PC-3 (cell line): ENCODE measurements at regions not wholly inside any gene's neighbourhood (a gene's known extent, or its start where the extent isn't known, plus 50 kb on each side); places are given as distances from the start of the nearest gene placed in this dataset.

Source experiments
- ATAC-seq: fragments of 200-7000 bp; cut with Tn5 transposase; 2 replicates; pipeline ENCODE4 v1.9.1; 2020; ENCODE audit warnings: mild to moderate bottlenecking, moderate library complexity
- BruUV-seq: library from RNA; stranded (reverse); fragments of 400-500 nt; replicated peaks from 2 replicates; lab custom pipeline; 2021; lab: Mats Ljungman, UMichigan
- CTCF ChIA-PET: fragments of 300-600 bp; sonication (Branson Sonifier 250); formaldehyde crosslinking; loops from one replicate; lab custom pipeline; 2022; ENCODE audit warnings: antibody characterized with exemption; lab: Charles Lee
- POLR2A ChIA-PET: fragments of 300-600 bp; sonication (Branson Sonifier 250); formaldehyde crosslinking; loops from one replicate; lab custom pipeline; 2022; ENCODE audit warnings: antibody characterized with exemption; ENCODE audit not compliant: unreplicated experiment; lab: Charles Lee
- DNase-seq: peaks from one replicate; pipeline ENCODE4 v3.0.0-alpha.2; 2015
- H2AFZ ChIP-seq: fragments of 300-600 bp; sonication (generic); 2 replicates; pipeline ENCODE4 v1.6.0; 2016; ENCODE audit warnings: antibody characterized with exemption, low read length
- H3F3A ChIP-seq: fragments of 300-600 bp; sonication (generic); one replicate; pipeline ENCODE4 v1.6.0; 2017; ENCODE audit warnings: antibody characterized with exemption, low read length, control low read depth, mild to moderate bottlenecking; ENCODE audit not compliant: unreplicated experiment
- H3K27ac ChIP-seq: fragments of 300-600 bp; sonication (generic); 2 replicates; pipeline ENCODE4 v1.5.1; 2016; ENCODE audit warnings: mild to moderate bottlenecking, low read length
- H3K27me3 ChIP-seq: fragments of 300-600 bp; sonication (generic); 2 replicates; pipeline ENCODE4 v1.6.1; 2016; ENCODE audit warnings: low read length, mixed read lengths
- H3K36me3 ChIP-seq: fragments of 300-600 bp; sonication (generic); 2 replicates; pipeline ENCODE4 v1.6.1; 2016; ENCODE audit warnings: low read depth, mixed run types, low read length, mixed read lengths
- H3K4me1 ChIP-seq: fragments of 300-600 bp; sonication (generic); 2 replicates; pipeline ENCODE4 v1.5.1; 2016; ENCODE audit warnings: low read length; ENCODE audit not compliant: insufficient read depth
- H3K4me2 ChIP-seq: fragments of 300-600 bp; sonication (generic); 2 replicates; pipeline ENCODE4 v1.6.0; 2016; ENCODE audit warnings: low read length
- H3K4me3 ChIP-seq: fragments of 300-600 bp; sonication (generic); 2 replicates; pipeline ENCODE4 v1.5.1; 2016; ENCODE audit warnings: mild to moderate bottlenecking, low read length, mixed read lengths
- H3K79me2 ChIP-seq: fragments of 300-600 bp; sonication (generic); 2 replicates; pipeline ENCODE4 v1.6.1; 2017; ENCODE audit warnings: low read length, mixed read lengths
- H3K9ac ChIP-seq: fragments of 300-600 bp; sonication (generic); 2 replicates; pipeline ENCODE4 v1.6.0; 2016; ENCODE audit warnings: mild to moderate bottlenecking, low read length
- H3K9me2 ChIP-seq: fragments of 300-600 bp; sonication (generic); replicated peaks from 2 replicates; pipeline ENCODE4 v1.6.1; 2016; ENCODE audit warnings: mixed run types, low read length, mixed read lengths
- H3K9me3 ChIP-seq: fragments of 300-600 bp; sonication (generic); 2 replicates; pipeline ENCODE4 v1.6.1; 2016; ENCODE audit warnings: low read length, mixed read lengths
- H4K20me1 ChIP-seq: fragments of 300-600 bp; sonication (generic); 2 replicates; pipeline ENCODE4 v1.6.1; 2016; ENCODE audit warnings: low read length, mixed read lengths
- EZH2 ChIP-seq: fragments of 300-600 bp; sonication (generic); IDR thresholded peaks from one replicate; pipeline ENCODE4 v1.6.1; 2017; ENCODE audit warnings: antibody characterized with exemption, mild to moderate bottlenecking, low read length; ENCODE audit not compliant: unreplicated experiment
- EZH2phosphoT487 ChIP-seq: fragments of 300-600 bp; sonication (generic); IDR thresholded peaks from 2 replicates; pipeline ENCODE4 v1.6.1; 2018; ENCODE audit warnings: mild to moderate bottlenecking, antibody characterized with exemption, low read length, borderline replicate concordance
- intact Hi-C: fragments of 100-400 bp; cut with micrococcal nuclease; formaldehyde crosslinking; loops from 2 replicates; pipeline ENCODE4 v1.9.0; 2023
- TF ChIP-seq, protein P1 (sequence below): fragments of 300-600 bp; sonication (generic); conservative IDR thresholded peaks from 2 replicates; pipeline ENCODE4 v1.5.1; 2017; ENCODE audit warnings: antibody characterized with exemption, low read depth, mild to moderate bottlenecking, low read length

DNA sequence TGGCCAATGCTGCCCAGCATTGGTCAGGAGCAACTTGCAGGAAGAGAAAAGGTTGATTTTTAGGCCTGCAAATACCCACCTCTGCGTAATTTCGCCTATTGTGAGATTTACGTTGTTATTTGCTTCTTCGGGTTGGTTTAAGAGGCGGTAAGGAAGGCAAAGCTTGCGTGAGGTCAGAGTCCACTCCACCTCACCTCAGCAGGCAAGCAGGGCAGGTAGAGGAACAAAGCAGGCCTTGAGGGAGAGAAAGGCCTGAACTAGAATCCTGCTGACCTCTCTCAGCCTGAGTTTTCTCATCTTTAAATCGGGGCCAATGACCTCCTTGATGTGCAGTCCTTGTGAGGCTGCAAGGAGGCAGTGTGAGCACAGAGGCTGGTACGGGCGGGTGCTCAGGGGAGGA, 239.1 kb downstream of the CDC5L start:
- Histone ChIP-seq H3K27ac (no peak overlapping the region), H3K4me2 (no peak overlapping the region), H3K9me3 (no peaks in the 10 kb centered on the region), H3K79me2 (no peaks in the 10 kb centered on the region), H4K20me1 (no peaks in the 10 kb centered on the region), H3K9me2 (no peaks in the 10 kb centered on the region), H3K27me3 (no peaks in the 10 kb centered on the region), H3K4me3 (no peak overlapping the region), H3K36me3 (no peaks in the 10 kb centered on the region), H2AFZ (no peak overlapping the region), H3K4me1 (no peaks in the 10 kb centered on the region), H3K9ac (no peak overlapping the region), H3F3A (no peaks in the 10 kb centered on the region)
- TF ChIP-seq, protein P1, sequence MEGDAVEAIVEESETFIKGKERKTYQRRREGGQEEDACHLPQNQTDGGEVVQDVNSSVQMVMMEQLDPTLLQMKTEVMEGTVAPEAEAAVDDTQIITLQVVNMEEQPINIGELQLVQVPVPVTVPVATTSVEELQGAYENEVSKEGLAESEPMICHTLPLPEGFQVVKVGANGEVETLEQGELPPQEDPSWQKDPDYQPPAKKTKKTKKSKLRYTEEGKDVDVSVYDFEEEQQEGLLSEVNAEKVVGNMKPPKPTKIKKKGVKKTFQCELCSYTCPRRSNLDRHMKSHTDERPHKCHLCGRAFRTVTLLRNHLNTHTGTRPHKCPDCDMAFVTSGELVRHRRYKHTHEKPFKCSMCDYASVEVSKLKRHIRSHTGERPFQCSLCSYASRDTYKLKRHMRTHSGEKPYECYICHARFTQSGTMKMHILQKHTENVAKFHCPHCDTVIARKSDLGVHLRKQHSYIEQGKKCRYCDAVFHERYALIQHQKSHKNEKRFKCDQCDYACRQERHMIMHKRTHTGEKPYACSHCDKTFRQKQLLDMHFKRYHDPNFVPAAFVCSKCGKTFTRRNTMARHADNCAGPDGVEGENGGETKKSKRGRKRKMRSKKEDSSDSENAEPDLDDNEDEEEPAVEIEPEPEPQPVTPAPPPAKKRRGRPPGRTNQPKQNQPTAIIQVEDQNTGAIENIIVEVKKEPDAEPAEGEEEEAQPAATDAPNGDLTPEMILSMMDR: no peak
- TF ChIP-seq EZH2 (no peak), EZH2phosphoT487 (no peak)
- BruUV-seq: no TSS peak
- no peak for DNase-seq
- intact Hi-C loops: no loop called here
- ATAC-seq: no peak
- ChIA-PET POLR2A (no interaction called here), CTCF (no interaction called here)

DNA sequence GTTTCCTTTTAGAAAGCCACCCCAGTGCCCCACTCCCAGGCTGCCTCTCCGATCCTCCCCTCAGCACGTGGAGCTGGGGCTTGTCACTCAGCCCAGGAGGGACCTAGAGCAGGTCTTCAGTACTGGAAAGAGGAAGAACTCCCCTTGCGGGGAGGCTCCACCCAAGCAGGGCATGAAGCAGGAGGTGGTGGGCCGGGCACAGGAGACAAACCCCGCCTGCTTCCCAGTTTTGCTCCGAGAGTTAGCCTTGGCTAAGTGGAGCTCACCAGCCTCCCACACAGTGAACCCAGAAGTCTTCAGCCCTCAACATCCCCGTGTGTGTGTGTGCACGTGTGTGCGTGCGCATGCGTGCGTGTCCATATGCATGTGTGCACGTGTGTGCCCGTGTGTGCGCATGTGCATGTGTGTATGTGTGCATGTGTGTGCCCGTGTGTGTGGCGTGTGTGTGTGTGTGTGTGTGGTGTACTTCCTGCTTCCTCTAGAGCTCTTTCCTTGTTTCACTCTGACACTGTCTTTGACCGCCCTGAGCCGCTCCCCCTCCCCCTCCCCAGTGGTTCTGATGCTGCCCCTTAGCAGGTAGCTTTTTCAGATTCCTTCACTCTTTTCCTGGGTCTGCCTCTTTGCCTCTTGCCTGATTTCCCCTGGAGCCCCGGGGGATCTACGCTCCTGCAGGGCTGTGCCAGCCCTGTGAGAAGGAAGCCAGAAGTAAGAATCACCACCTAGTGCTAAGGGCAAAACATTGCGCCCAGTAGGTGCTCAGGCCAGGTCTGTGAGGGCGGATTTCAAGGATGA, 239.8 kb downstream of the CDC5L start:
- intact Hi-C loops: no loop called here
- no peaks in the 10 kb centered on the region for H3K79me2 ChIP-seq
- CTCF ChIA-PET: interaction anchor here (2.1 kb wide), 1 partner anchor 152 kb away, joined by 4 read pairs; no protein-coding TSS in a partner anchor
- H3K27ac ChIP-seq: no peak overlapping the region
- no peaks in the 10 kb centered on the region for H3K36me3 ChIP-seq
- H3K27me3 ChIP-seq: no peaks in the 10 kb centered on the region
- H3F3A ChIP-seq: no peaks in the 10 kb centered on the region
- H4K20me1 ChIP-seq: no peaks in the 10 kb centered on the region
- DNase-seq (no peak), ATAC-seq (no peak)
- no peak overlapping the region for H3K4me3 ChIP-seq
- no peak overlapping the region for H3K4me2 ChIP-seq
- H3K4me1 ChIP-seq: no peaks in the 10 kb centered on the region
- BruUV-seq: no TSS peak
- POLR2A ChIA-PET: no interaction called here
- H3K9me3 ChIP-seq: no peaks in the 10 kb centered on the region
- H2AFZ ChIP-seq: no peak overlapping the region
- H3K9ac ChIP-seq: no peak overlapping the region
- TF ChIP-seq EZH2phosphoT487 (no peak), EZH2 (no peak)
- TF ChIP-seq, protein P1: 0 out of 2 replicates have a peak, but pooled peaks have one; percentile 17
- no peaks in the 10 kb centered on the region for H3K9me2 ChIP-seq

DNA sequence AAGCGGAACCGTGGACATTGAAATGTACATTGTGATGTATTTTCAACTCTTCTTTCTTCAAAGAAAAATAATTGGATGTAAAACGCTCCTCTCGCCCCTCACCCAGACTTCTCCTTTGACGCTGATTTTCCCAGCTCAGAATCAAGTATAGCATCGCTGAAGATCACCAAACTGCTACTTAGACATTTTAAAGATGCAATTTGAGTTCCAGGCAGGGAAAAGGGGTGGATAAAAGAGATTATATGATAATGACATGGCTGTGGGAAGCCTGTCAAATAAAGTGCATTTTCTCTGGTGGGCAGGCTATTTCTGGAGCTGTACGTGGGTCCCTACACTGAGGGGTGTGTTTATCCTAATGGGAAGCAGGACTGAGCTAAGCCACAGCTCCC, 240.4 kb downstream of the CDC5L start:
- Histone ChIP-seq H3K4me1 (no peaks in the 10 kb centered on the region), H3K9me3 (no peaks in the 10 kb centered on the region), H3K4me3 (no peak overlapping the region), H4K20me1 (no peaks in the 10 kb centered on the region), H3K27ac (no peak overlapping the region), H3F3A (no peaks in the 10 kb centered on the region), H3K9me2 (no peaks in the 10 kb centered on the region), H3K9ac (no peak overlapping the region), H2AFZ (no peak overlapping the region), H3K36me3 (no peaks in the 10 kb centered on the region), H3K27me3 (no peaks in the 10 kb centered on the region), H3K4me2 (no peak overlapping the region), H3K79me2 (no peaks in the 10 kb centered on the region)
- ChIA-PET CTCF (interaction anchor here (2.1 kb wide), 1 partner anchor 152 kb away, joined by 4 read pairs; no protein-coding TSS in a partner anchor), POLR2A (no interaction called here)
- TF ChIP-seq EZH2phosphoT487: no peak
- TF ChIP-seq, protein P1: 0 out of 2 replicates have a peak, but pooled peaks have one; percentile 1
- no peak for ATAC-seq
- intact Hi-C loops: no loop called here
- no peak for DNase-seq
- BruUV-seq: no TSS peak
